Calu3 (cell line): ENCODE measurements at regions not wholly inside any gene's neighbourhood (a gene's known extent, or its start where the extent isn't known, plus 50 kb on each side); places are given as distances from the start of the nearest gene placed in this dataset.

Experiments
- BruUV-seq: library from RNA; stranded (reverse); fragments of 400-500 nt; replicated peaks from 2 replicates; lab custom pipeline; 2021; lab: Mats Ljungman, UMichigan
- CTCF ChIA-PET: fragments of 300-600 bp; sonication (Branson Sonifier 250); formaldehyde crosslinking; loops from one replicate; lab custom pipeline; 2022; ENCODE audit warnings: antibody characterized with exemption; lab: Charles Lee
- DNase-seq: peaks from one replicate; pipeline ENCODE4 v3.0.0; 2022
- H3K27ac Mint-ChIP-seq: one replicate; pipeline ENCODE4 v1.8.0; 2022; ENCODE audit warnings: mixed read lengths; ENCODE audit not compliant: unreplicated experiment
- H3K27me3 Mint-ChIP-seq: one replicate; pipeline ENCODE4 v1.8.0; 2022; ENCODE audit warnings: mixed read lengths; ENCODE audit not compliant: unreplicated experiment
- H3K36me3 Mint-ChIP-seq: one replicate; pipeline ENCODE4 v1.8.0; 2022; ENCODE audit warnings: mild to moderate bottlenecking, moderate library complexity, mixed read lengths; ENCODE audit not compliant: insufficient read depth, unreplicated experiment
- H3K4me1 Mint-ChIP-seq: one replicate; pipeline ENCODE4 v1.8.0; 2022; ENCODE audit warnings: mild to moderate bottlenecking, low read depth, mixed read lengths; ENCODE audit not compliant: unreplicated experiment
- H3K4me3 Mint-ChIP-seq: one replicate; pipeline ENCODE4 v1.8.0; 2022; ENCODE audit warnings: mild to moderate bottlenecking, low read depth, moderate library complexity, mixed read lengths; ENCODE audit not compliant: unreplicated experiment
- H3K9me3 Mint-ChIP-seq: one replicate; pipeline ENCODE4 v1.8.0; 2022; ENCODE audit warnings: low read depth, mixed read lengths; ENCODE audit not compliant: unreplicated experiment
- CTCF ChIP-seq: fragments of 200-600 bp; IDR thresholded peaks from one replicate; pipeline ENCODE4 v1.8.0; 2022; ENCODE audit warnings: antibody characterized with exemption; ENCODE audit not compliant: unreplicated experiment
- intact Hi-C: fragments of 100-400 bp; cut with micrococcal nuclease; formaldehyde crosslinking; loops from one replicate; pipeline ENCODE4 v1.10.0; 2022; ENCODE audit not compliant: unreplicated experiment

- Mint-ChIP-seq H3K36me3 (no peaks in the 10 kb centered on the region), H3K9me3 (no peaks in the 10 kb centered on the region), H3K27ac (no peak overlapping the region), H3K4me3 (no peak overlapping the region), H3K27me3 (peaks cover 28% of the 10 kb centered on the region), H3K4me1 (no peaks in the 10 kb centered on the region)
- intact Hi-C loops: no loop called here
- CTCF ChIA-PET: no interaction called here
- DNase-seq: no peak
- no TSS peak for BruUV-seq
- TF ChIP-seq CTCF: no peak
Measured at GRCh38 chr20:23242556-23243180, 107.9 kb upstream of the NXT1 start.

- no peaks in the 10 kb centered on the region for H3K36me3 Mint-ChIP-seq
- H3K4me1 Mint-ChIP-seq: no peaks in the 10 kb centered on the region
- H3K9me3 Mint-ChIP-seq: no peaks in the 10 kb centered on the region
- no peak for TF ChIP-seq CTCF
- CTCF ChIA-PET: no interaction called here
- BruUV-seq: no TSS peak
- no peak for DNase-seq
- H3K27me3 Mint-ChIP-seq: peaks cover 28% of the 10 kb centered on the region
- intact Hi-C loops: no loop called here
- H3K4me3 Mint-ChIP-seq: no peak overlapping the region
- H3K27ac Mint-ChIP-seq: no peak overlapping the region
Measured at GRCh38 chr20:23242104-23242503, 108.5 kb upstream of the NXT1 start.

GRCh38 chr20:23241416-23241815 lies 109.2 kb upstream of the NXT1 start:
- CTCF ChIA-PET: no interaction called here

GRCh38 chr20:23240519-23240918 lies 110.1 kb upstream of the NXT1 start:
- Mint-ChIP-seq H3K27ac (no peak overlapping the region), H3K36me3 (no peaks in the 10 kb centered on the region), H3K4me3 (no peak overlapping the region), H3K9me3 (no peaks in the 10 kb centered on the region), H3K27me3 (peaks cover 21% of the 10 kb centered on the region), H3K4me1 (no peaks in the 10 kb centered on the region)
- CTCF ChIA-PET: no interaction called here
- DNase-seq: no peak
- no TSS peak for BruUV-seq
- intact Hi-C loops: no loop called here
- TF ChIP-seq CTCF: no peak

More at GRCh38 chr20:23241416-23241815, 109.2 kb upstream of the NXT1 start:
- H3K27me3 Mint-ChIP-seq: peaks cover 28% of the 10 kb centered on the region
- no peak overlapping the region for H3K4me3 Mint-ChIP-seq
- no peak overlapping the region for H3K27ac Mint-ChIP-seq
- H3K4me1 Mint-ChIP-seq: no peaks in the 10 kb centered on the region
- no peak for TF ChIP-seq CTCF
- H3K36me3 Mint-ChIP-seq: no peaks in the 10 kb centered on the region
- BruUV-seq: no TSS peak
- DNase-seq: no peak
- no peaks in the 10 kb centered on the region for H3K9me3 Mint-ChIP-seq
- intact Hi-C loops: no loop called here
